Stimulated activated naive CD8-positive, alpha-beta T cell treated with anti-CD3 and anti-CD28 coated beads, Interleukin-15, amount 100 ng/mL, for 72 hours (primary cell): ENCODE measurements at regions not wholly inside any gene's neighbourhood (a gene's known extent, or its start where the extent isn't known, plus 50 kb on each side); places are given as distances from the start of the nearest gene placed in this dataset.
"Not testable (repeated sequence)": the region's sequence is repeated elsewhere in the genome, so short reads cannot be mapped to it uniquely, and the experiment has no call there.

Source experiments
- ATAC-seq: fragments of 150-1000 bp; cut with Tn5 transposase; 2 replicates; pipeline ENCODE4 v1.10.0; 2021; ENCODE audit warnings: mild to moderate bottlenecking, moderate library complexity
- DNase-seq, 2 donors: peaks; one replicate each; pipeline ENCODE4 v3.0.0; 2021 to 2022
- H3K27ac Mint-ChIP-seq, 2 donors: one replicate each; pipeline ENCODE4 v1.8.0; 2022; ENCODE audit warnings: mild to moderate bottlenecking in 2 of 2, mixed read lengths in 2 of 2, moderate library complexity in 2 of 2
- H3K27me3 Mint-ChIP-seq: one replicate; pipeline ENCODE4 v1.8.0; 2022; ENCODE audit warnings: mixed read lengths
- H3K4me1 Mint-ChIP-seq: one replicate; pipeline ENCODE4 v1.8.0; 2022; ENCODE audit warnings: mild to moderate bottlenecking, mixed read lengths
- H3K4me3 Mint-ChIP-seq, 2 donors: one replicate each; pipeline ENCODE4 v1.8.0; 2022; ENCODE audit warnings: mild to moderate bottlenecking in 2 of 2, mixed read lengths in 2 of 2, moderate library complexity in 1 of 2
- H3K9me3 Mint-ChIP-seq, 2 donors: one replicate each; pipeline ENCODE4 v1.8.0; 2022; ENCODE audit warnings: mixed read lengths in 2 of 2

DNA sequence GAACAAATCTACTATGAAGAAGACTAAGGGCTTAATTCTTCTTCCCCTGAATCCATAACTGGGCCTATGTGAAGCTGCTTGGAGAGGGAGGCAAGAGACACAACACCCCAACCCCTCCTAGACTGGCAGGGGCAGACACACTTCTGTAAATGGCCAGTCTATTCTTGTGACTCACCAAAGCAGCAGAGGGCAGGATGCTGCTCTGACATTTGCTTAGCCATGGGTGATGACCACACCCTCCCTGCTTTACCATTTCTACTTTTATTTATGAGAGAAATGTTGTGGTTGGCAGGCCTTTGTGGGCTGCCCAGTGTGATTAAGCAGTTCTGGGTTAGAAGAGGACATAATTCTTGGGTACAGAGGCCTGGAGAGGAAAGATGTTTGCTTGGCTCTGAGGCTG, 189.8 kb upstream of the DPYD start:
- DNase-seq (no peak), ATAC-seq (no peak)
- no peaks in the 10 kb centered on the region for H3K27me3 Mint-ChIP-seq
- H3K4me3 Mint-ChIP-seq: no peak overlapping the region
- H3K9me3 Mint-ChIP-seq: peaks cover 16 to 18% of the 10 kb centered on the region in 2 donors
- H3K27ac Mint-ChIP-seq: no peak overlapping the region
- no peaks in the 10 kb centered on the region for H3K4me1 Mint-ChIP-seq

DNA sequence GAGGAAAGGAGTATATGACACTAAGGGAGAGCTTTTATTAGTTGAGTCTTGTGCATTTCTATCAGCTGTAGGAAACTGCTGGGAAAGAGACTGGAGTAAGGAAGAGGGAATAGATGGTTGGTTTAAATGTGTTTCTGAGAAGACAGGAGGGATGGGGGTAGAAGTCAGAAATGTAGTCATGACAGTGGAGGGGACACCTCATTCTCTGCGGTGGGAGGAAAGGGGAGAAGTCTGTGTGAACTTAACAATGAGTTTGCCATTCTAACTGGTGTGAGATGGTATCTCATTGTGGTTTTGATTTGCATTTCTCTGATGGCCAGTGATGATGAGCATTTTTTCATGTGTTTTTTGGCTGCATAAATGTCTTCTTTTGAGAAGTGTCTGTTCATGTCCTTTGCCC, 187.5 kb upstream of the DPYD start:
- H3K27me3 Mint-ChIP-seq, H3K27ac Mint-ChIP-seq, H3K4me3 Mint-ChIP-seq, DNase-seq, H3K4me1 Mint-ChIP-seq, ATAC-seq: not testable (repeated sequence)
- peaks cover 16 to 18% of the 10 kb centered on the region in 2 donors for H3K9me3 Mint-ChIP-seq

GRCh38 chr1:98107256-98107655, 186.4 kb upstream of the DPYD start:
- ATAC-seq: no peak
- H3K27ac Mint-ChIP-seq: no peak overlapping the region
- no peak overlapping the region for H3K4me3 Mint-ChIP-seq
- H3K4me1 Mint-ChIP-seq: no peaks in the 10 kb centered on the region
- peaks cover 16 to 18% of the 10 kb centered on the region in 2 donors for H3K9me3 Mint-ChIP-seq
- H3K27me3 Mint-ChIP-seq: no peaks in the 10 kb centered on the region
- DNase-seq: no peak

GRCh38 chr1:98104289-98104688, 183.5 kb upstream of the DPYD start:
- DNase-seq (no peak), ATAC-seq (no peak)

DNA sequence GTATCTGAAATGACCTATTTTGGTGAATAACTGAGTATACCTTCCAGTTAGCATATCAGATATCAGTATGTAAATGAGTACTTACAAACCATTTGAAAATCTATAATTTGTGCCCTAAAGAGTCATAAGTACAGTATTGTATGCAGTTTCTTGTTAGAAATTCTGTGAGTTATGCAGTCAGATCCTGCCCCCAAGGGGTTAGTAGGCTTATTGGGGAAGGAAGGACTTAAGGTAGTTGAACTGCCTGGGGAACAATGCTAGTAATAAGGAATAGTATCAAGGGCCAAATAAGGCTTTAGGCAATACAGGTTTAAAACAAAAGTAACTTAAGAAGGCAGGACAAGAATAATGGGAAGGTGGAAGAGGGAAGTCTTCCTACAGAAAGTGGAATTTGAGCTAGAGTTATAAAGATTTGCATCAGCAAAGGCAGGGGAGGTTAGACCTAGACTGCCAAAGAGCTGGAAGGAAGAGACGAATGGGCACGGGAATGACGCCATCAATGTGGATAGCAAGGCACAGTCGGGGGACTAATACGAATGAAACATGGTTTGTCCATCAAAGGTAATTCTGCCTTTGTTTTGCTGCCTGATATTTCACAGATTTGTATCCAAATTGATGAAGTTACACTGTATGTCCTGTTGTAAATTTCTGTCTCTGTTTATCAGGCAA, 182.9 kb upstream of the DPYD start:
- no peaks in the 10 kb centered on the region for H3K4me1 Mint-ChIP-seq
- H3K4me3 Mint-ChIP-seq: no peak overlapping the region
- no peaks in the 10 kb centered on the region for H3K27me3 Mint-ChIP-seq
- H3K9me3 Mint-ChIP-seq: peaks cover 16 to 18% of the 10 kb centered on the region in 2 donors
- no peak for DNase-seq
- no peak for ATAC-seq
- H3K27ac Mint-ChIP-seq: no peak overlapping the region

More at GRCh38 chr1:98104289-98104688, 183.5 kb upstream of the DPYD start:
- peaks cover 16 to 18% of the 10 kb centered on the region in 2 donors for H3K9me3 Mint-ChIP-seq
- H3K27ac Mint-ChIP-seq: no peak overlapping the region
- no peaks in the 10 kb centered on the region for H3K4me1 Mint-ChIP-seq
- no peaks in the 10 kb centered on the region for H3K27me3 Mint-ChIP-seq
- H3K4me3 Mint-ChIP-seq: no peak overlapping the region

- ATAC-seq (no peak), DNase-seq (no peak)
- H3K9me3 Mint-ChIP-seq: peaks cover 6 to 7% of the 10 kb centered on the region in 2 donors
- H3K4me3 Mint-ChIP-seq: no peak overlapping the region
- no peak overlapping the region for H3K27ac Mint-ChIP-seq
- H3K4me1 Mint-ChIP-seq: no peaks in the 10 kb centered on the region
- H3K27me3 Mint-ChIP-seq: no peaks in the 10 kb centered on the region
Observed at GRCh38 chr1:98102345-98103030, 181.7 kb upstream of the DPYD start.

GRCh38 chr1:98101364-98101763, 180.5 kb upstream of the DPYD start:
- Mint-ChIP-seq H3K27me3 (no peaks in the 10 kb centered on the region), H3K27ac (no peak overlapping the region), H3K4me3 (no peak overlapping the region), H3K4me1 (no peaks in the 10 kb centered on the region), H3K9me3 (no peaks in the 10 kb centered on the region)
- DNase-seq (no peak), ATAC-seq (no peak)

DNA sequence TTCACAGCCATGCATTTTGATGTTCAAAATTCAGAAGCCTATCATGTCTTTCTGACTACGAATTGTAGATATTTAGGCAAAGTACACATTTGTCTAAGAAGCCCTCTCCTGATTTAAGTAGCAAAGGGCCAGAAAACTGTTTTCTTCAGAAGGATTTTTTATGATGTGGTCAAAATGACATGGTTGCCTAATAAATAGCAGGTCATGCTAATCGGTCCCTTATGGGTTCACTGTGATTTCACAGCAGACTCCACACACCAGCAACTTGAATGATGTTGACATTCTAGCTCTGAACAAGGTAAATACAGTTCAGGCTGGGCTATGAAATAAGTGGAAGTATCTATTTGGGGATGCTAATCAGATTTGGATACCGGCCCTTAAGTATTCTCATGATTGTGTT, 178.7 kb upstream of the DPYD start:
- no peak overlapping the region for H3K27ac Mint-ChIP-seq
- H3K4me3 Mint-ChIP-seq: no peak overlapping the region
- H3K4me1 Mint-ChIP-seq: no peaks in the 10 kb centered on the region
- DNase-seq: no peak
- ATAC-seq: no peak
- H3K27me3 Mint-ChIP-seq: no peaks in the 10 kb centered on the region
- H3K9me3 Mint-ChIP-seq: no peaks in the 10 kb centered on the region

- Mint-ChIP-seq H3K4me3 (no peak overlapping the region), H3K27me3 (no peaks in the 10 kb centered on the region), H3K4me1 (no peaks in the 10 kb centered on the region), H3K9me3 (no peaks in the 10 kb centered on the region), H3K27ac (no peak overlapping the region)
- no peak for ATAC-seq
- DNase-seq: no peak
Observed at GRCh38 chr1:98098473-98098872, 177.6 kb upstream of the DPYD start.

DNA sequence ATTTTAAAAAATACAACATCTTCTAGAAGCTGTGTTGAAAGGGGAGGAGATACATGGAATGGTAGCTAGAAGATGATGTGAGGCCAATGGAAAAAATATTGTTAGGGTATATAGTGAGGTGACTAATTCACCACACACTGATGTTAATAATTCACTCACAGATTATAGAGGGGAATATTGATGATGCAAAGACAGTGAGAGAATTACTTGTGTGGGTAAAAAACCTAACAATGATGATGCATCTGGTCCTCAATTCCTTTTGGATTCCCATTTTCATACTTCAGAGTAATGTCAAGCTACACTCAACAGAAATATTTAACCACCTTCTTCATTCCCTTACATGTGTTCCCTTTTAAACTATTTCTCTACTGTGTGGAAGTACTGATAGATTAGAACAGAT, 169.5 kb upstream of the DPYD start:
- Mint-ChIP-seq H3K4me3 (no peak overlapping the region), H3K9me3 (no peaks in the 10 kb centered on the region), H3K27me3 (no peaks in the 10 kb centered on the region), H3K4me1 (no peaks in the 10 kb centered on the region), H3K27ac (no peak overlapping the region)
- ATAC-seq: no peak
- DNase-seq: no peak

GRCh38 chr1:98088381-98088780, 167.5 kb upstream of the DPYD start:
- peaks cover 9% of the 10 kb centered on the region for H3K27me3 Mint-ChIP-seq
- no peaks in the 10 kb centered on the region for H3K4me1 Mint-ChIP-seq
- H3K27ac Mint-ChIP-seq: no peak overlapping the region
- DNase-seq (no peak), ATAC-seq (no peak)
- no peaks in the 10 kb centered on the region for H3K9me3 Mint-ChIP-seq
- H3K4me3 Mint-ChIP-seq: no peak overlapping the region

GRCh38 chr1:98086796-98087441, 166.1 kb upstream of the DPYD start:
- no peak for DNase-seq

DNA sequence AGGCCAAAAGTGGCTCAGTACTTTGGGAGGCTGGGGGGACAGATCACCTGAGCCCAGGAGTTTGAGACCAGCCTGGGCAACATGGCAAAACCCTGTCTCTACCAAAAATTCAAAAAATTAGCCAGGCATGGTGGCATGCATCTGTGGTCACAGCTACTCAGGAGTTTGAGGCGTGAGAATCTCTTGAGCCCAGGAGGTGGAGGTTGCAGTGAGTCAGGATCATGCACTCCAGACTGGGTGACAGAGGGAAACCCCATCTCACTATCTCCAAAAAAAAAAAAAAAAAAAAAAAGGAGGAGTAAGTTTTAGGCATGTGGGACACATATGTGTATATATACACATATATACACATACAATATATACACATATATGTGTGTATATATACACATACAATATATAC, 165.3 kb upstream of the DPYD start:
- H3K4me3 Mint-ChIP-seq: no peak overlapping the region
- ATAC-seq (no peak), DNase-seq (no peak)
- H3K4me1 Mint-ChIP-seq: no peaks in the 10 kb centered on the region
- H3K9me3 Mint-ChIP-seq: no peaks in the 10 kb centered on the region
- peaks cover 9% of the 10 kb centered on the region for H3K27me3 Mint-ChIP-seq
- no peak overlapping the region for H3K27ac Mint-ChIP-seq

More at GRCh38 chr1:98086796-98087441, 166.1 kb upstream of the DPYD start:
- no peak for ATAC-seq
- Mint-ChIP-seq H3K9me3 (no peaks in the 10 kb centered on the region), H3K27me3 (peaks cover 9% of the 10 kb centered on the region), H3K4me1 (no peaks in the 10 kb centered on the region), H3K27ac (no peak overlapping the region), H3K4me3 (no peak overlapping the region)

DNA sequence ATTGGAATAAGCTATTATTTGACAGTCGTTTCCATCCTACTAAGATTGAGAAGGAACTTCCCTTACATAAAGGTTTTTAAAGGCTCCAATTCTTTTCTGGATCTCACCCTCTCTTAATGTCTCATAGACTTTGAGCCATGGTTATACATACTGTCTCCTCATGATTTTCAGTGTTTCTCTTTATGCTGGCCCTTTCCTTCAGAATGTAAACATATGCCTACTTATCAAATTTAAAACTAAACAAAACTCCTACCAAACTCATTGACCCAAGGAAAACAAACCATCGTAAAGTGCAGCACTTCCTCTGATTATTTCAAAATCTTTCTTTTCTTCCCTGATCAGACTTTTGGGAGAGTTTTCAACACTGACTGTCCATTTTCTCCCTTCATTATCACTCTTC, 163.4 kb upstream of the DPYD start:
- DNase-seq (no peak), ATAC-seq (no peak)
- no peaks in the 10 kb centered on the region for H3K9me3 Mint-ChIP-seq
- no peak overlapping the region for H3K27ac Mint-ChIP-seq
- peaks cover 9% of the 10 kb centered on the region for H3K27me3 Mint-ChIP-seq
- H3K4me3 Mint-ChIP-seq: no peak overlapping the region
- no peaks in the 10 kb centered on the region for H3K4me1 Mint-ChIP-seq

GRCh38 chr1:98081944-98082343, 161.1 kb upstream of the DPYD start:
- Mint-ChIP-seq H3K27ac (no peak overlapping the region), H3K4me1 (no peaks in the 10 kb centered on the region), H3K9me3 (no peaks in the 10 kb centered on the region), H3K4me3 (no peak overlapping the region), H3K27me3 (peaks cover 9% of the 10 kb centered on the region)
- no peak for ATAC-seq
- no peak for DNase-seq

DNA sequence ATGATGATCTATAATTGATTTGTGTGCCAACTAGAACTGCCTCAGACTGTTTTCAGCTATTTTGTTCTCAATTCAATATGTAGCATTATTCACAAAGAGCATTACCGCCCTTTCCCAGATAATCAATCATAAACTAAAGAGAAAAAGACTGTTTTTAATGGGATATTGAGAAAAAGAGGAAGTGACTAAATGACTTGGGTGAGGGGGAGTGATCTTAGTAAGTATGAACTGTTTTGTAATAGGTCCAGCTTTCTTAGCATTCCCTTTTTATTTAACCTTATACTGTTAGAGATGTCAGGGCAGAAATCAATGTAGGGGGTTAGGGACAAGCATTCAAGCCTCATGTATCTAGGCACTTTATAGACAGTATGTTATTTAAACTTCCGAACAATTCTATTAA, 157.8 kb upstream of the DPYD start:
- DNase-seq (no peak), ATAC-seq (no peak)
- no peaks in the 10 kb centered on the region for H3K9me3 Mint-ChIP-seq
- no peak overlapping the region for H3K4me3 Mint-ChIP-seq
- no peaks in the 10 kb centered on the region for H3K4me1 Mint-ChIP-seq
- no peak overlapping the region for H3K27ac Mint-ChIP-seq
- no peaks in the 10 kb centered on the region for H3K27me3 Mint-ChIP-seq
